Neuronal stem cell (in vitro differentiated cells): ENCODE measurements at regions not wholly inside any gene's neighbourhood (a gene's known extent, or its start where the extent isn't known, plus 50 kb on each side); places are given as distances from the start of the nearest gene placed in this dataset.
"Not testable (repeated sequence)": the region's sequence is repeated elsewhere in the genome, so short reads cannot be mapped to it uniquely, and the experiment has no call there.

Source experiments
- DNase-seq: peaks from one replicate; pipeline ENCODE4 v3.0.0-alpha.2; 2013; ENCODE audit warnings: low spot score
- H2AFZ ChIP-seq: one replicate; pipeline ENCODE4 v1.6.1; 2013; ENCODE audit warnings: mild to moderate bottlenecking, low read length, inconsistent platforms
- H2AK5ac ChIP-seq: 2 replicates; pipeline ENCODE4 v1.6.1; 2013; ENCODE audit warnings: low read depth, mild to moderate bottlenecking, inconsistent platforms, low read length, moderate library complexity, mixed read lengths
- H2BK120ac ChIP-seq: 2 replicates; pipeline ENCODE4 v1.6.1; 2013; ENCODE audit warnings: low read depth, mild to moderate bottlenecking, inconsistent platforms, low read length, moderate library complexity, mixed read lengths
- H2BK12ac ChIP-seq: one replicate; pipeline ENCODE4 v1.6.1; 2013; ENCODE audit warnings: low read length, inconsistent platforms
- H2BK15ac ChIP-seq: 2 replicates; pipeline ENCODE4 v1.6.1; 2013; ENCODE audit warnings: mild to moderate bottlenecking, low read length, inconsistent platforms, mixed read lengths
- H2BK5ac ChIP-seq: one replicate; pipeline ENCODE4 v1.6.1; 2013; ENCODE audit warnings: inconsistent platforms, mild to moderate bottlenecking, low read length, moderate library complexity
- H3K14ac ChIP-seq: one replicate; pipeline ENCODE4 v1.6.1; 2013; ENCODE audit warnings: low read length, inconsistent platforms
- H3K18ac ChIP-seq: 2 replicates; pipeline ENCODE4 v1.6.1; 2013; ENCODE audit warnings: low read length, inconsistent platforms
- H3K23ac ChIP-seq: 2 replicates; pipeline ENCODE4 v1.6.1; 2013; ENCODE audit warnings: low read depth, mild to moderate bottlenecking, mixed read lengths, low read length, inconsistent platforms; ENCODE audit not compliant: poor library complexity
- H3K27ac ChIP-seq: replicated peaks from 3 replicates; pipeline ENCODE4 v1.5.1; 2013; ENCODE audit warnings: low read length, inconsistent platforms
- H3K27me3 ChIP-seq, 3 experiments: 2 replicates each; pipeline ENCODE4 v1.6.1; 2013; ENCODE audit warnings: low read length in 3 of 3, mild to moderate bottlenecking in 2 of 3, inconsistent platforms in 1 of 3, low read depth in 1 of 3, mixed read lengths in 1 of 3, moderate library complexity in 1 of 3; ENCODE audit not compliant: control insufficient read depth in 3 of 3, insufficient read depth in 3 of 3
- H3K36me3 ChIP-seq, 2 donors: replicated peaks in 1 of 2; 2 replicates each; pipeline ENCODE4 v1.6.1; 2013; ENCODE audit warnings: low read length in 2 of 2; ENCODE audit not compliant: control insufficient read depth in 2 of 2, insufficient read depth in 2 of 2
- H3K4ac ChIP-seq: 2 replicates; pipeline ENCODE4 v1.6.1; 2013; ENCODE audit warnings: inconsistent platforms, mild to moderate bottlenecking, low read length, moderate library complexity
- H3K4me1 ChIP-seq, 2 donors: 1 replicate in 1 of 2; 2 replicates in 1 of 2; pipeline ENCODE4 v1.6.1; 2013; ENCODE audit warnings: low read length in 2 of 2, low read depth in 1 of 2; ENCODE audit not compliant: control insufficient read depth in 2 of 2, insufficient read depth in 1 of 2
- H3K4me2 ChIP-seq: one replicate; pipeline ENCODE4 v1.6.1; 2013; ENCODE audit warnings: mild to moderate bottlenecking, low read length, inconsistent platforms; ENCODE audit not compliant: insufficient read depth, poor library complexity, severe bottlenecking
- H3K4me3 ChIP-seq, 2 donors: 2 replicates each; pipeline ENCODE4 v1.5.1; 2013; ENCODE audit warnings: low read length in 2 of 2, mild to moderate bottlenecking in 2 of 2, inconsistent platforms in 1 of 2, moderate library complexity in 1 of 2
- H3K79me1 ChIP-seq: one replicate; pipeline ENCODE4 v1.6.1; 2013; ENCODE audit warnings: low read depth, mild to moderate bottlenecking, inconsistent platforms, low read length, moderate library complexity
- H3K9ac ChIP-seq: one replicate; pipeline ENCODE4 v1.6.1; 2013; ENCODE audit warnings: mild to moderate bottlenecking, low read depth, low read length, inconsistent platforms; ENCODE audit not compliant: poor library complexity
- H3K9me3 ChIP-seq, 2 donors: replicated peaks in 1 of 2; 2 replicates each; pipeline versions ENCODE3 to v1.6.1; 2013; ENCODE audit warnings: low read length in 2 of 2, mild to moderate bottlenecking in 2 of 2, inconsistent platforms in 1 of 2, low read depth in 1 of 2, mixed read lengths in 1 of 2, moderate library complexity in 1 of 2; ENCODE audit not compliant: control insufficient read depth in 2 of 2, insufficient read depth in 1 of 2
- H4K8ac ChIP-seq: one replicate; pipeline ENCODE4 v1.6.1; 2013; ENCODE audit warnings: low read depth, mild to moderate bottlenecking, inconsistent platforms, low read length, moderate library complexity
- H4K91ac ChIP-seq: one replicate; pipeline ENCODE4 v1.6.1; 2013; ENCODE audit warnings: low read length, low read depth, mild to moderate bottlenecking, inconsistent platforms; ENCODE audit not compliant: poor library complexity
- WGBS, 2 donors: extraction: QIAGEN DNeasy Blood & Tissue Kit; methylation state at CpG; one replicate each; pipeline ENCODE4 v1.1.7; 2013; ENCODE audit warnings: missing lambda C conversion rate in 2 of 2, mixed read lengths in 1 of 2; ENCODE audit not compliant: insufficient read length in 2 of 2, insufficient replicate concordance in 1 of 2; ENCODE audit errors: extremely low coverage in 2 of 2; 5-methylcytosine and 5-hydroxymethylcytosine counted together

DNA sequence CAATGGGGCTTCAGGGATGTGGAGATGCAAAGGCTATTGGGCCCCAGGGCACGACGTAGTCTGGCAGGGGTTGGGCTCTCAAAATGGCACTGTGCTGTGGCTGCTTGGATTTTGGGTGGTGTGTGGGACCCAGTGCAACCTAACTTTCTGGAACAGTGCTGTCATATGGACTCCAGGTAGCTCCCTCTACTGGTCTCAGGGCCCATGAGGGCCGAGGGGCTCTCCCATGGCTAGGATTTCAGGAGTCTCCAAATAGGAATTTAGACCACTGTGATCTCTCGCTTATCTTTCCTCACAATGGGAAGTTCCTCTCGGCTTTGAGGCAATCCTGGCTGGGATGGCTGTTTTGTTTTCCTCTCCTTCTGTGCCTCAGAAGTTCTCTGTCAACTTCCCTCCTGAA, 68.2 kb upstream of the MUCL1 start:
- H3K4ac ChIP-seq = no peak overlapping the region
- H3K27ac ChIP-seq = no peak overlapping the region
- peak overlapping the region; percentile 44 for H3K23ac ChIP-seq
- no peak overlapping the region for H2BK120ac ChIP-seq
- peaks cover 0 to 7% of the 10 kb centered on the region in 2 donors for H3K9me3 ChIP-seq
- no peak overlapping the region for H2BK15ac ChIP-seq
- no peak overlapping the region for H3K4me2 ChIP-seq
- no peak overlapping the region for H2AK5ac ChIP-seq
- DNase-seq = no peak
- peak overlapping the region; percentile 27 for H3K14ac ChIP-seq
- no peak overlapping the region for H3K18ac ChIP-seq
- H3K36me3 ChIP-seq = no peaks in the 10 kb centered on the region
- no peaks in the 10 kb centered on the region for H3K4me1 ChIP-seq
- no peak overlapping the region for H4K8ac ChIP-seq
- no peak overlapping the region for H3K9ac ChIP-seq
- no peak overlapping the region for H3K4me3 ChIP-seq
- no peak overlapping the region for H2BK5ac ChIP-seq
- H3K79me1 ChIP-seq = no peaks in the 10 kb centered on the region
- H2BK12ac ChIP-seq = no peak overlapping the region
- no CpG with 5 or more reads among the region's 5 CpGs for WGBS, 2 donors
- no peak overlapping the region for H2AFZ ChIP-seq
- H4K91ac ChIP-seq = no peak overlapping the region
- no peaks in the 10 kb centered on the region for H3K27me3 ChIP-seq

DNA sequence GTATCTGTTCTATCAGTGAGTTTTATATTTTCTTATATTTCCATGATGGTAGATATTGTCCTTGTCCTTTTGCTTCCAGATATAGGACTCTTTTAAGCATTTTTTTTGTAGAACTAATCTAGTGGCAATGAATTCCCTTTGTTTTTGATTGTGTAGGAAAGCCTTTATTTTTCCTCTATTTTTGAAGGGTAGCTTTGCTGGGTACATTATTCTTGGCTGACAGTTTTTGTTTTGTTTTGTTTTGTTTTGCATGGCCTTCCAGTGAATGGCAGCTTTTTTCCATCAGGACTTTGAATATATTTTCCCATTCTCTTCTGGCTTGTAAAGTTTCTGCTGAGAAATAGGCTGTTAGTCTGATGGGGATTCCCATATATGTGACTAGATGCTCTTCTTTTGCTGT, 70.2 kb upstream of the MUCL1 start:
- Histone ChIP-seq H3K27ac (no peak overlapping the region), H3K4me2 (no peak overlapping the region), H3K4ac (no peak overlapping the region), H3K9ac (no peak overlapping the region), H3K23ac (no peak overlapping the region), H4K91ac (no peak overlapping the region), H4K8ac (no peak overlapping the region), H2BK15ac (no peak overlapping the region), H2AK5ac (no peak overlapping the region), H3K9me3 (peaks cover 0 to 7% of the 10 kb centered on the region in 2 donors), H3K14ac (no peak overlapping the region), H3K18ac (no peak overlapping the region), H3K4me1 (no peaks in the 10 kb centered on the region), H2AFZ (no peak overlapping the region), H2BK5ac (no peak overlapping the region), H3K79me1 (no peaks in the 10 kb centered on the region), H3K4me3 (no peak overlapping the region), H2BK120ac (no peak overlapping the region), H2BK12ac (no peak overlapping the region), H3K36me3 (no peaks in the 10 kb centered on the region), H3K27me3 (no peaks in the 10 kb centered on the region)
- DNase-seq = no peak

- not testable (repeated sequence) for H4K8ac ChIP-seq, H2AK5ac ChIP-seq, H3K9me3 ChIP-seq, DNase-seq, H3K79me1 ChIP-seq, H2BK15ac ChIP-seq, H2BK5ac ChIP-seq, H3K27ac ChIP-seq, H3K9ac ChIP-seq, H3K23ac ChIP-seq, H3K4me1 ChIP-seq, H3K4me3 ChIP-seq, H3K4ac ChIP-seq, H3K4me2 ChIP-seq, H2BK12ac ChIP-seq, H3K18ac ChIP-seq, H3K36me3 ChIP-seq, H3K14ac ChIP-seq, H3K27me3 ChIP-seq, H2AFZ ChIP-seq, H4K91ac ChIP-seq, H2BK120ac ChIP-seq
- no CpG with 5 or more reads among the region's 1 CpG for WGBS, 2 donors
Measured at GRCh38 chr12:54777031-54777430, 77.3 kb upstream of the MUCL1 start.

DNA sequence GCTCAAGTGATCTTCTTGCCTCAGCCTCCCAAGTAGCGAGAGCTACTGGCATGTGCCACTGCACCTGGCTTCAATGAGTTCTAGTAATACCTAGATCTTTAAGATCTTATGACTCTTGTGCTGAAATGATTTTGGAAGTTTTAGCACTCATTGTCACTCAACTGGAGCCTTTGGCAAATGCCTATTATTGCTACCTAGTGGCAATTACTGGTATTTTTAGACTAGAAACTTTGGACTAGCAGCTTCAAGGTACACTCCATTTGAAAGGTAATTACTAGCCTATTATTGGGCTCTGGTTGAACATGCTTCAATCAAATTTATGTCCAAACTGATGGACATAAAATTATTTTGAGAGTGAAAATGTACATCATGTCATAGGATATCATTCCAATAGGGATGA, 80.7 kb upstream of the MUCL1 start:
- Histone ChIP-seq H3K4ac (no peak overlapping the region), H4K91ac (no peak overlapping the region)
- WGBS, 2 donors = no CpG with 5 or more reads among the region's 1 CpG

More for the DNA sequence above, 80.7 kb upstream of the MUCL1 start:
- no peak overlapping the region for H4K8ac ChIP-seq
- no peak overlapping the region for H2BK5ac ChIP-seq
- no peak overlapping the region for H3K18ac ChIP-seq
- no peak overlapping the region for H2BK15ac ChIP-seq
- H3K27ac ChIP-seq = no peak overlapping the region
- no peaks in the 10 kb centered on the region for H3K27me3 ChIP-seq
- H2AK5ac ChIP-seq = no peak overlapping the region
- DNase-seq = no peak
- H3K4me2 ChIP-seq = no peak overlapping the region
- H3K79me1 ChIP-seq = no peaks in the 10 kb centered on the region
- no peaks in the 10 kb centered on the region for H3K9me3 ChIP-seq
- no peak overlapping the region for H2BK120ac ChIP-seq
- H3K4me1 ChIP-seq = no peaks in the 10 kb centered on the region
- no peak overlapping the region for H3K14ac ChIP-seq
- H3K36me3 ChIP-seq = no peaks in the 10 kb centered on the region
- no peak overlapping the region for H2AFZ ChIP-seq
- H2BK12ac ChIP-seq = no peak overlapping the region
- no peak overlapping the region for H3K4me3 ChIP-seq
- H3K9ac ChIP-seq = no peak overlapping the region
- no peak overlapping the region for H3K23ac ChIP-seq
